IPS DF 4.7 (cell line): ENCODE measurements at regions not wholly inside any gene's neighbourhood (a gene's known extent, or its start where the extent isn't known, plus 50 kb on each side); places are given as distances from the start of the nearest gene placed in this dataset.
"Not testable (repeated sequence)": the region's sequence is repeated elsewhere in the genome, so short reads cannot be mapped to it uniquely, and the experiment has no call there.

Experiments used
- DNase-seq: peaks from one replicate; pipeline ENCODE4 v3.0.0-alpha.2; 2013; ENCODE audit warnings: low spot score; ENCODE audit errors: extremely low read depth

GRCh38 chr15:79740561-79740960, 156.3 kb downstream of the MTHFS start:
- no peak for DNase-seq

- no peak for DNase-seq
These were observed 153.8 kb downstream of the MTHFS start for GRCh38 chr15:79743032-79743431.

- DNase-seq, result not testable (repeated sequence)
These were observed 152.3 kb downstream of the MTHFS start for GRCh38 chr15:79744485-79744884.

- DNase-seq, result no peak
These were observed 140.4 kb downstream of the MTHFS start for GRCh38 chr15:79756365-79756764.

- no peak for DNase-seq
These were observed 131.7 kb downstream of the MTHFS start for GRCh38 chr15:79765081-79765480.

GRCh38 chr15:79769069-79769481, 127.7 kb downstream of the MTHFS start:
- no peak for DNase-seq

GRCh38 chr15:79769933-79770759, 126.7 kb downstream of the MTHFS start:
- DNase-seq, result no peak

GRCh38 chr15:79773128-79773527, 123.7 kb downstream of the MTHFS start:
- no peak for DNase-seq

GRCh38 chr15:79775821-79776220, 121.0 kb downstream of the MTHFS start:
- DNase-seq, result no peak

- DNase-seq, result no peak
These were observed 118.9 kb downstream of the MTHFS start for GRCh38 chr15:79777916-79778315.

GRCh38 chr15:79778378-79778990, 118.3 kb downstream of the MTHFS start:
- DNase-seq, result no peak

- no peak for DNase-seq
These were observed 117.1 kb downstream of the MTHFS start for GRCh38 chr15:79779746-79780145.

GRCh38 chr15:79782307-79782706, 114.5 kb downstream of the MTHFS start:
- DNase-seq, result not testable (repeated sequence)
